GM12878 (cell line): ENCODE measurements at regions not wholly inside any gene's neighbourhood (a gene's known extent, or its start where the extent isn't known, plus 50 kb on each side); places are given as distances from the start of the nearest gene placed in this dataset.

Experiments
- BCLAF1 ChIP-seq: fragments of 450-650 bp; IDR thresholded peaks from 2 replicates; pipeline ENCODE4 v1.6.1; 2017; ENCODE audit warnings: antibody characterized with exemption, mild to moderate bottlenecking, moderate library complexity
- CEBPB ChIP-seq, 2 experiments: fragments of 150-350 bp in 1 of 2; IDR thresholded peaks; 2 replicates each; pipeline ENCODE4 v1.6.1; 2012 to 2014; ENCODE audit warnings: low read depth in 2 of 2, low read length in 2 of 2, borderline replicate concordance in 1 of 2, inconsistent platforms in 1 of 2
- CREB1 ChIP-seq: IDR thresholded peaks from 2 replicates; pipeline ENCODE4 v1.6.1; 2012; ENCODE audit warnings: low read depth, mild to moderate bottlenecking, inconsistent platforms
- CTCF ChIP-seq, 3 experiments: IDR thresholded peaks in 2 of 3; conservative IDR thresholded peaks in 1 of 3; 2 replicates each; pipeline ENCODE4 v1.5.1; 2011; ENCODE audit warnings: low read depth in 3 of 3, low read length in 3 of 3, mild to moderate bottlenecking in 3 of 3, control low read depth in 2 of 3, moderate library complexity in 2 of 3, inconsistent platforms in 1 of 3, mixed read lengths in 1 of 3; ENCODE audit not compliant: control insufficient read depth in 2 of 3, insufficient read depth in 1 of 3; ENCODE audit errors: extremely low read depth in 1 of 3
- EP300 ChIP-seq, 2 experiments: fragments of 150-350 bp in 1 of 2; IDR thresholded peaks; 2 replicates each; pipeline ENCODE4 v1.6.1; 2011 to 2012; ENCODE audit warnings: low read depth in 2 of 2, low read length in 2 of 2, borderline replicate concordance in 1 of 2, improper control_type of control experiment in 1 of 2, inconsistent platforms in 1 of 2; ENCODE audit not compliant: control insufficient read depth in 1 of 2
- MTA2 ChIP-seq: fragments of 450-650 bp; IDR thresholded peaks from 2 replicates; pipeline ENCODE4 v1.6.1; 2016; ENCODE audit warnings: low read depth, mild to moderate bottlenecking, moderate library complexity
- PAX8 ChIP-seq: fragments of 450-650 bp; IDR thresholded peaks from 2 replicates; pipeline ENCODE4 v1.6.1; 2017; ENCODE audit warnings: mild to moderate bottlenecking, moderate library complexity
- PBX3 ChIP-seq: IDR thresholded peaks from 2 replicates; pipeline ENCODE4 v1.6.1; 2011; ENCODE audit warnings: mild to moderate bottlenecking, low read depth, low read length, moderate library complexity; ENCODE audit not compliant: insufficient replicate concordance
- RCOR1 ChIP-seq: conservative IDR thresholded peaks from 2 replicates; pipeline ENCODE4 v1.6.1; 2012; ENCODE audit warnings: low read depth, low read length, improper control_type of control experiment
- STAT1 ChIP-seq: fragments of 450-650 bp; conservative IDR thresholded peaks from 2 replicates; pipeline ENCODE4 v1.6.1; 2014; ENCODE audit warnings: antibody characterized with exemption, mild to moderate bottlenecking
- SUPT20H ChIP-seq: IDR thresholded peaks from 2 replicates; pipeline ENCODE4 v1.6.1; 2011; ENCODE audit warnings: low read depth, mild to moderate bottlenecking, low read length, moderate library complexity, borderline replicate concordance; ENCODE audit not compliant: control insufficient read depth
- TAF1 ChIP-seq: IDR thresholded peaks from 2 replicates; pipeline ENCODE4 v1.6.1; 2011; ENCODE audit warnings: mild to moderate bottlenecking, low read depth, low read length, borderline replicate concordance
- ZBTB33 ChIP-seq: fragments of 450-650 bp; IDR thresholded peaks from 2 replicates; pipeline ENCODE4 v1.6.1; 2017; ENCODE audit warnings: mild to moderate bottlenecking
- ZBTB4 ChIP-seq: fragments of 450-650 bp; formaldehyde crosslinking; IDR thresholded peaks from 2 replicates; pipeline ENCODE4 v1.4.0; 2022; ENCODE audit warnings: mild to moderate bottlenecking, moderate library complexity

GRCh38 chr7:28328146-28328545 lies 84.2 kb upstream of the CREB5 start:
- no peak for TF ChIP-seq CTCF (IDR thresholded peaks at IDR 0.05 in 2 of 3, conservative IDR thresholded peaks at IDR 0.05 in 1 of 3; ENCODE audit: control insufficient read depth in 2 of 3, extremely low read depth in 1 of 3, insufficient read depth in 1 of 3, low read depth in 3 of 3, low read length in 3 of 3)
- no peak for TF ChIP-seq EP300 (IDR thresholded peaks at IDR 0.05; ENCODE audit: borderline replicate concordance in 1 of 2, control insufficient read depth in 1 of 2, low read depth in 2 of 2, low read length in 2 of 2)
- no peak for TF ChIP-seq CREB1
- no peak for TF ChIP-seq CEBPB (IDR thresholded peaks at IDR 0.05; ENCODE audit: borderline replicate concordance in 1 of 2, low read depth in 2 of 2, low read length in 2 of 2)
- no peak for TF ChIP-seq BCLAF1
- no peak for TF ChIP-seq ZBTB4 (CRISPR knock-in tag)
- TF ChIP-seq MTA2, result no peak
- TF ChIP-seq STAT1, result no peak
- TF ChIP-seq SUPT20H, result no peak
- no peak for TF ChIP-seq ZBTB33
- TF ChIP-seq PBX3, result no peak
- TF ChIP-seq PAX8, result no peak
- no peak for TF ChIP-seq TAF1
- TF ChIP-seq RCOR1, result no peak
